Smooth muscle cell of the brain vasculature (primary cell): ENCODE measurements at regions not wholly inside any gene's neighbourhood (a gene's known extent, or its start where the extent isn't known, plus 50 kb on each side); places are given as distances from the start of the nearest gene placed in this dataset.

Source experiments
- DNase-seq: peaks from one replicate; pipeline ENCODE4 v3.0.0-alpha.2; 2012; ENCODE audit warnings: low read depth, low spot score

DNA sequence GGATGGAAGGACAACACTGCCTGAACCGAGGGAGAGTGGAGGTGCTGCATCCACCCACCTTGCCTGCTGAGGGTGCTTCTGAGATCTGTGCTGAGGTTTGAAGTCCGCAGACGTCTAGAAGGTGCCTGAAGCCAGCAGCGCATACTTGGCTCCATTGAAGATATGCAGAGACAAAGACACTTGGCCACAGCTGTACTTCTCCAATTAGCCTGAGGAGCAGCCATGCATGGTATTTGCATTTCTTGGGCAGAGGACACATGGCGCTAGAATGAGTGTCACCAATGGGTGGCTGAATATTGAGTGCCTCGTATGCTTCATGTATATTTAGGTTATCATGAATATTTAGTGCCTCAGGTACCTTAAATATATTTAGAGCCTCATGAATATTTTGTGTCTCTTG lies 128.7 kb upstream of the ATP6AP2 start:
- DNase-seq, result no peak

DNA sequence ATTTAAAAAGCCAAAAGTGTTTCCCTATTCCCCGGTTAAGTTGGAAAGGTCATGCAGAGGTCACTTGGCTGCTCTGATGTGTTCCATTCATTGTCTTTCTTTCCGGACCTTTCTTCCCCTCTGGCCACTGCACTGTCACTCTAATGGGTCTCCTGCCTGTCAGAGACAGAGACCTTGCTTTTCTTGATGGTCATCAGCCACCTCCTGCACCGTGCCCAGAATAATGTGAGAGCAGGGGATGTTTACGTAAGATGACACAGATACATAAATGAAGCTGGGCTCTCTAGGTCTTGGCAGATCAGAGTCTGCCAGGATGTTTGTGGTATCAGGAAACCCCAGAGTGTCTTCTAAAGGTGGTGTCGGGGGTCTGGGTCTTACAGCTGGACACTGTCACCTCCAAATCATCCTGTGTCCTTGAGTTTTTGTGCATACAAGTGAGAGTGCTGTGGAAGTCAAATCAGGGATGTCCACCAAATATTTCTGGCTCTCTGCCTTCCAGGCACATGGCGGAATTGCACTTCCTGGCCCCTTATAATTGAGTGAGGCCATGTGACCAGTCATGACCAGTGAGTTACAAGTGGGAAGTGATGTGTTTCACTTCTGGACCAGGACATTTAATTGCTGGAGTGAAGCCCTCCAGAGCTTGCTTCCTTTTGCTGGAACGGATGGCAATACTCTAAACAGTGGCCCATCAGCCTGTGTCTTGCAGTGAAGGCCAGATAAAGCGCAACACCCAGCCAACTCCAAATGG lies 130.6 kb upstream of the ATP6AP2 start:
- no peak for DNase-seq

DNA sequence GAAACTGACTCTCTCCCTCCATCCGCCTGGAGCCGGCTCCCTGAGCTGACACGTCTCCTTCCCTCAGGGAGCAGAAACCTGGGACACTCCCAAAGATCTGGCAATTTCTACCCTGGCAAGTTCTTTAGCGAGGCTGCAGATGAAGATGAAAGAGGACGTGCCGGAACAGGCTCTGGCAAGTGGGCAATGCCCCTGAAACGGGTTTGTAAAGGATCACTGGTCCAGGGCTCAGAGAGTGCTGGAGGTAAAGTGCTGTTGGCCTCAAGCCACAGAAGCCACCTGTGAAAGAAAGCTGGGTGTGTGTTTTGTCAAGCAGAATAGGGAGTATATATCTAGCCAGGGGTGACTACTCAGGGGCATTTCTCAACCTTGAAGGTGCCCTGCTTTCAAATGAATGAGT lies 131.4 kb upstream of the ATP6AP2 start:
- DNase-seq, result no peak

DNA sequence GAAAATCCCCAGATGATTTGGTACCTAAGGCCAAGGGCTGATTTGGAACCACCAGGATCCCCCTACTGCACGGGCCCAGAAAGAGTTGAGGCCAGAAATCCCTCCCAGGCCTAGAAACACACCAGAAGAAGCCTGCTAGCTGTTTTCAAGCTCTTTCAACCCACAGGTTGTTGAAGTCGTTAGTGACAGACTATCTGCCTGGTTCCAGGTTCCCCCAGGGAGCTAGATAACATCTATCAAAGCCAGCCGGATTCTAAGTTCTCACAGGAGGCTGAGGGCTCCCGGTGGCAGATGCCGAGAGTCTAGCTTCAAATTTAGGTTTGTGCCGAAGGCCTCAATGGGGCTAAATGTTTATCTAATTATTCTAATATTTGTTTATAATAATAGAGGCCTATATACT lies 132.0 kb upstream of the ATP6AP2 start:
- no peak for DNase-seq

DNA sequence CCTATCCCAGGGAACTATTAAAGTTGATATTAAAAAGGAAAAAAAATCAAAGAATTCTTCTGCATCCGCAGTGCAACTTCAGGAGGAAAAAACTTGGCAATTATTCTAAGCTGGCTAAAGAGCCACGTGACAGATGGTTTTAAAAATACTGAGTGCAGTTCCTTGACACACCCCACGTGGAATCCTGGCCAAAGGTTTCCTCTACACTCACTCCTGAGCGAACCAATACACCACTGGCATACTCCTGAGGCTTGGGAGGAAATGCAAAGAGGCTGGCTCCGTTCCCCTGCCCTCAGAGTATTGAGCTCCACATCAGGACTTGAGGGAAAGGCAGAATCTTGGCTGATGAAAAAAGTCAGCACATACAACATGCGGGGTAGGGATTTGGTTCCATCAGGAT lies 133.8 kb upstream of the ATP6AP2 start:
- DNase-seq, result no peak

DNA sequence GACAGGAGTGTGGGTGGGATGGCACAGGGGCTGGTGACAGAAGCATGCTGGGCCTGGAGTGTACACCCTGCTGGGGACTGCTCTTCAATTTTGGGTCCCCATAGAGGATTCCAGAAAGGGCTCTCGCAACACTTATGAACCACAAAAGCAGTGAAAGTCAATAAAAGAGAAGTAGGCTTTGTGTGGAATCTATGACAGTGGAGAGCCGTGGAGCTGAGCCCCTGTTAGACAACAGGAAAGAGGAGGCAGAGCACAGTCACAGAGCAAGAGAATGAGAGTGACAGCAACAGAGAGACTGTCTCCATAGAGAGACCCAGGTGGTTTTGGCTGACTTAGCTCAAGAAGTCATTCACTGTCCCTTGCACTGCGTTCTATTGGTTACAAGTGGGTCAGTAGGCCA lies 135.1 kb upstream of the ATP6AP2 start:
- DNase-seq, result no peak

DNA sequence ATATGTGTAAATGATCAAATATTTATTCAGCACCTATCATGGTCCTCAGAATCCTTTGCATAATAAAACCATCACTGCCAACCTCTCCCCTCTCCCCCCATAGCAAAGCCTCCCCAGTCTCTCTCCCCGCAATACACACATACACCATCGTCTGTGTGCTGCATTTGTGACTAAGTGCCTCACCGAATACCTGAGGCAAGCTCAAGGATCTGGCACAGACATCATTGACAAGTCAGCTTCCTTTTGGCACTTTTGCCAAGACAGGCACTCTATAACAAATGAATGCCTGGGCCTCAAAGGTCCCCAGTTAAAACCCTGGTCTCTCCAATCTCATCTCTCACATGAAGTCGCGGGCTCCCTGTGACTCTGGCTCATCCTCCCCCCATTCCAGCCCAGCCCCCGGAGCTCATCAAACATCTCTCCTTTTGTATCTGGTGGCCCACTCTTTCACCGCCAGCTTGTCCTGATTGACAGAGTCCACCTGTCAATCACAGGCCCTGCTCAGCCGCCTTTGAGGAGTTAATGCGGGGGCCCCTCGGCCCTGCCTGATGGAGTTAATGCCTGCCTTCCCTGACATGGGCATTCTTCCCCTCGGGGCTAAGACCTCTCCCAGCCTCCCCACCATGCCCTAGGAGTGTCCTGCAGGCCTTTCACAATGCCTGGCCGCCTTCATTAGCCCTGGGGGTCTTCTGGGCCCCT lies 135.8 kb upstream of the ATP6AP2 start:
- DNase-seq, result no peak

DNA sequence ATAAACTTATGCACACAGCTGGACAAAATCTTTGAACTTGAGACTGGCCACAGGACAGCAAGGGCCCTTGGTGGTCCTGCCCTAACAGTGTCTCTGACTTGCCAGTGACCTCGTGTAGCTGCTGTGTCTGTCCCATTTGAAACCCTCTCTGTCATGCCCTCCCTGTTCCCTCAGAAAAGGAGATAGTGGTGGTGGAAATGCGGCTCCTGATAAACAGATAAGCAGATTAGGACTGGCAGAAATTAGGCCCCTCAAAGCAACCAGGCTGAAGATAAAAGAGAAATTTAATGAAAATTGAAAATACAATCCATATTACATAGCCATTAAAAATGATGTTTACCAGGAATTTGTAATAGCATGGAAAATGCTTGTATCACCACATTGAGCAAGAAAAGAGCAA lies 136.6 kb upstream of the ATP6AP2 start:
- no peak for DNase-seq

DNA sequence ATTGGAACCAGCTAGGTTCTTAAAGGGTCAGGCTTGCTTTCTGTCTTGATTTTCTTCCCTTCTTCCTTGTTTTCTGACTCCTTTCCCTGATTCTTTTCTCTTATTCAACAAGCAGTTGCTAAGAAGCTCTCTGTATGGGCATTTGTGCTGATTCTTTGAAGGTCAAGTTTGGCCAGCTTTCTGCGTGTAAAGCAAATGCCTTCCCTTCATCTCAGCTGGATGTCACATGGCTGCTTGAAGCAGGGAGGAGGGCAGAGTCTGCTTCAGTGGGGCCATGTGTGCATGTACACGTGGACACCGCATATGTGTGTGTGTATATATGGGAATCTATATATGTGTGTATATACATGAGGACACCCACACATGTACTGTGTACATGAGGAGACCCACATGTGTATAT lies 139.9 kb upstream of the ATP6AP2 start:
- no peak for DNase-seq

DNA sequence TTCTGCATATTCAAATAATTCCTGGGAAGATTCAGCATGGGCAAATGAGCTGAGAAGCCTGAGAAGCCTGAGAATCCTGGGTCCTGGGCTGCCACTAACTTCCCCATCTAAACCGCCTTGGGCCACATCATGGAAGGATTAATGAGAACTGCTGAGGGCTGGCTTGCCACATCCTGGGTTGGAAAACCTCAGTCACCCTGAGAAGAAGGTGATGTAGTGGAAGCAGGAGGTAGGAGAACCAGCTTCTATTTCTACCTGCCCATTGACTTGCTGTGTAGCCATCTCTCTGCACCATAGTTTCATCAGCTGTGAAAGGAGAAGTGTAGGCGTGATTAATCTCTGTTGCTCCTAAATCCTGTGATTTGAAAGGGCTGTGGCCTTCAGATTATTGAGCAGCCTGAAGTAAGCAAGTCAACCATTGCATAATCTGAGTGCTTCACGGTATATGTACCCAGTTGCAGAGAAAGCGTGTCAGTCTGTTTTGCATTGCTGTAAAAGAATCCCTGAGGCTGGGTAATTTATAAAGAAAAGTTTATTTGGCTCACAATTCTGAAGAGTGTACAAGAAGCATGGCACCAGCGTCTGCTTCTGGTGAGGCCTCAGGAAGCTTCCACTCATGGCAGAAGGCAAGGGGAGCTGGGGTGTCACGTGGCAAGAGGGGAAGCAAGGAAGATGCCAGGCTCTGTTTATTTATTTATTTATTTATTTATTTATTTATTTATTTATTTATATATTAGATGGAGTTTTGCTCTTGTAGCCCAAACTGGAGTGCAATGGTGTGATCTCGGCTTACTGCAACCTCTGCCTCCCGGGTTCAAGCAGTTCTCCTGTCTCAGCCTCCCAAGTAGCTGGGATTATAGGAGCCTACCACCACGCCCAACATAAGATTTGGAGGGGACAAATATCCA lies 140.9 kb upstream of the ATP6AP2 start:
- DNase-seq, result no peak

DNA sequence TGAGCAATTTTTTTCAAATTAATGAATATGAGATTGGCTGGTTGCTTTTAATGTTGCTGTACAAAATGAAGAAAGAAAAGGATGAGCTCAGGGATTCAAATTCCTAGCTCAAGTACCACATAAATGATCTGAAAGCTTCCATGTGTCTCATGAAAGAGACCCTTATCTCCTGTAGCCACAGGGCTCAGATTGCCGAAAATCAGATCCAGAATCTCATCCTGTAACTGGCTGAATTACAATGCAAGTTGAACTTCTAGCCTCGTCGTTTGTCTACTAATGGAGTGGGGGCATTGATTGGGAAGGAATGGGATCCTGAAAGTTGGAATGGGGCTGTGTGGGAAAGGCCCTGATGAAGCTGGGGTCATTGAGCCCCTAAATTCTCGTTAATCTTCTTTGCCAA lies 143.4 kb upstream of the ATP6AP2 start:
- DNase-seq, result no peak

DNA sequence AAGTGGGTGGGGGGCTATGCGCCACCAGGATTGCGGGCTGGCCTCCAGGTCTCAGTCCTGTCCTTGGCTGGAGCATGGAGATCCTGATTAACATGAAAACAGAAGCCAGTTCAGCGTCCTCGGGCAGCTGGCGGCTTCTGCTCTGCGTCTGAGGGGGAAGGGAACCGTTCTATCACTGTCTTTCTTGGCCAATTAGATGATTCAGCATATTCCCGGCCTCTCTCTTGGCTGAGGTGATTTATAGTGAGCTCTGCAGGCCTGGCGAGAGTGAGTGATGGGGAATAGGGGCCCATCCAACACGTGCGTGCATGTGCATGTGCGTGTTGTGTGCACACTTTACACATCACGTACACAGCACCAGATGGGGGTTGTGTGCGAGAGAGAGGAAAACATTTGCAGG lies 145.8 kb upstream of the ATP6AP2 start:
- DNase-seq, result no peak

DNA sequence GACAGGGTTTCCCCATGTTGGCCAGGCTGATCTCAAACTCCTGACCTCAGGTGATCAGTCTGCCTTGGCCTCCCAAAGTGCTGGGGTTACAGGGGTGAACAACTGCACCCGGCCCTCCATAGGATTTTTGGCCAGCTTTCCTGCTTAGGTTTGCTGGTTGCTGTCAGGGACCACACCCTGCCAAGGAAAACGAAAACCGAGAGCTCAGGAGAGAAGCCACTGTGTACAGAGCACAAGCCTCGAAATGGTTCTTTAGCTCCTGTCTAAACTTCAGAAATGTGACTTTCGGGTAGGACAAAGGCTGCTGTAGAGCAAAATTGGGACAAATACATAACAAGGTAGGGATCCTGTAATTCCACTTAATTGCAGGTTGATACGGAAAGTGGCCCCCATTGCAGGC lies 146.3 kb upstream of the ATP6AP2 start:
- no peak for DNase-seq

DNA sequence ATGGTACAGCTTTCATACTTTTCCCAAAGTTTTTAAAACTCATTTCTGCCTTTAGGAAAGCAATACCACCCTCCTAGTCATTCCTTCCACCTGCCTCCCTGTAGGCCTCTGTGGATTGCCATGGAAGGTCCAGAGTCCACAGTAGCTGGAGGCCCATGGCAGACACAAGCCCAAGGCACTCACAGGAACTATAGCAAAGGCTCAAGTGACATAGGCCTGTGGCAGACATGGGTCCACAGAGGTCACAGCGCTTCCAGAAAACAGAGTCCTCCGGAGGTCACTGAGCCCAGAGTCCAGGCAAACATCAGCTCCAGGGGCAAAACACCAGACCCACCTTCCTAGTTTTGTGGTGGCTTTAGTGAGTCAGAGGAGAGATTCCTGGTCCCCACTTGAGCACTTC lies 147.6 kb upstream of the ATP6AP2 start:
- no peak for DNase-seq

DNA sequence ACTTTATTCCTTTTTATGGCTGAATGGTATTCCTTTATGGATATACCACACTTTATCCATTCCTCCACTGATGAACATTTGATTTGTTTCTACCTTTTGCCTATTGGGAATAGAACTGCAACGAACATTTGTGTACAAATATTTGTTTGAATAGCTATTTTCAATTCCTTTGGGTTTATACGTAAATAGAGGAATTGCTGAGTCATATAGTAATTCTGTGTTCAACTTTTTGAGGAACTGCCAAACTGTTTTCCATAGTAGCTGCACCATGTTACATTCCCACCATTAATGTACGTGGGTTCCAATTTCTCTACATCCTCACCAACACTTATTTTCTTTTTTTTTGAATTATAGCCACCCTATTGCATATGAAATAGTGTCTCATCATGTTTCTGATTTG lies 156.5 kb upstream of the ATP6AP2 start:
- no peak for DNase-seq

DNA sequence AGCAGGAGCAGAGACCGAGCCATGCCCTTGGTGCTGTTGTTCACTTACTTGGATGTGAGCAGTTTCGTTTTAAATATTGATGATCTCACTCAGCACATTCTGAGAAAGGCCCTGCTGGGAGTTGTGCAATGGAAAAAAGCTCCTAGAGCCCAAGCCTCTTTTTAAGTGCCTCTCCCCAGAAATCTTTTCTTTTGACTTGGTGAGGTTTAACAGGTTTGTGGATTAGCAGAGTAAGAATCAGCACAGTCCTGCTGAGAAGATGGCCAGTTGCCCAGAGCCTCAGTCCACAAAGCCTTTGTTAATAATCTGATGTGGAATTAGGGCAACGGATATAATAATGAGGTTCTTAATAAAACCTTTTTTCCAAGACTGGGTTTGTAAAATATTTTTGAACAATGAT lies 157.5 kb upstream of the ATP6AP2 start:
- peak; percentile 28 for DNase-seq

DNA sequence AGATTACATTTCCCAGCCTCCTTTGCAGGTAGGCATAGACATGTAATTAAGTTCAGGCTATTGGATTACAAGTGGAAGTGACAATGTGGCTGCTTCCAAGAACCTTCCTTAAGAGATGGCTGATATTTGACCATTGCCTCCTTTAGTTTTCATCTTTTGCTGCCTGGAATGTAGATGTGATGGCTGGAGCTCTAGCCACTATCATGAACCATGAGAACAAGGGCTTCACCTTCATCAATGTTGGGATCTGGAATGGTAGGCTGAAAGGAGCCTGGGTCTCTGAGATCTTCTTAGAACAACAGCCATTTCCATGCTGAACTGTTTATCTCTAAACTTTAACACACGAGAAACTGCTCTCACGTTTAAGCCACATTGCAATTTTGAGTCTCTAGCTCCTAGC lies 158.7 kb upstream of the ATP6AP2 start:
- DNase-seq, result no peak

DNA sequence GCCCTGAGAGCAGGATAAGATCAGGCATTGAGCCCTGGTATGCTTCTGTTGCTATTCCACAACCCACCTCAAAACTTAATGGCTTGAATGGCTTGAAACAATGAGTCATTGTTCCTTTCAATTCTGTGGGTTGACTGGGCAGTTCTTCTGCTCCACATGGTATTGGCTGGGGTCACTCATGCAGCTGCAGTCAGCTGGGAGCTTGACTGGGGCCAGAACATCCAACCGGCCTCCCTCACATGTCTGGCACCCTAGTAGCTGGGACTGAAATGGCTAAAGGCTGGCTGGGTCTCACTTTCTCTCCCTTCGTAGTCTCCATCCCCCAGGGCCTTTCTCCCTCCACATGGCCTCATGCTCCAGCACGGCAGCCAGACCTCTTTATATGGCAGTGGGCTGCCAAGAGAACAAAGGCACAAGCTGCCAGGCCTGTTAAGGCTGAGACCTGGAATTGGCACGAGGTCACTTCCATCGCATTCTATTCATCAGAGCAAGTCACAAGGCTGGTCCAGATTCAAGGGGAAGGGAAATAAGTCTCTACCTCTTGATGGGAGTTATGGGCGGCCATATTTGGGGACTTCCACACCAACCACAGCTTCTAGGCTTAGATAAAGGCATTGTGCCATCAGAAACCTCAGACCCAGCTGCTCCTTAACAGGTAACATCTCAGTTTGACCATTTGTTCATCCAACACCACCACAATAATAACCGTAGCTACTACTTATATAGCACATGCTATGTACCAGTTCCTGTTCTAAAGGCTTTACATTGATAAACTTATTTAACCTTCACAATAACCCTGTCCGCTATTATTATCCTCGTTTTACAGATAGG lies 159.7 kb upstream of the ATP6AP2 start:
- DNase-seq, result no peak

DNA sequence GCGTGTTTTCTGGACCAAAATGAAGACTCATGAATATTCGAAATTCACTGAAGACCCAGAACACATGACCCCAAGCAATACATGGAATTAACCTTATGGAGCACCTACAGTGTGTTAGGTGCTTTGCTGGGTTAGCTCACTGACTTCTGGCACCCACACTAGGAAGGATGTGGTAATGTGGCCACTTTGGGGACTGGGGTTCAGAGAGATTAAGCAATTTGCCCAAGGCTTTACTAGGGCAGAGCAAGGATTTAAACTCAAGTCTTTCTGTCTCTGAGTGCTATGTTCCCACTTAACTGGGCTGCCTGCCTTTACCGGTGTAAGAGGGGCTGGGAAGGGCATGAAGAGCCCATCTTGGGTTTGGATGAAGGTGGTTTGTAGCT lies 162.0 kb upstream of the ATP6AP2 start:
- DNase-seq, result no peak

DNA sequence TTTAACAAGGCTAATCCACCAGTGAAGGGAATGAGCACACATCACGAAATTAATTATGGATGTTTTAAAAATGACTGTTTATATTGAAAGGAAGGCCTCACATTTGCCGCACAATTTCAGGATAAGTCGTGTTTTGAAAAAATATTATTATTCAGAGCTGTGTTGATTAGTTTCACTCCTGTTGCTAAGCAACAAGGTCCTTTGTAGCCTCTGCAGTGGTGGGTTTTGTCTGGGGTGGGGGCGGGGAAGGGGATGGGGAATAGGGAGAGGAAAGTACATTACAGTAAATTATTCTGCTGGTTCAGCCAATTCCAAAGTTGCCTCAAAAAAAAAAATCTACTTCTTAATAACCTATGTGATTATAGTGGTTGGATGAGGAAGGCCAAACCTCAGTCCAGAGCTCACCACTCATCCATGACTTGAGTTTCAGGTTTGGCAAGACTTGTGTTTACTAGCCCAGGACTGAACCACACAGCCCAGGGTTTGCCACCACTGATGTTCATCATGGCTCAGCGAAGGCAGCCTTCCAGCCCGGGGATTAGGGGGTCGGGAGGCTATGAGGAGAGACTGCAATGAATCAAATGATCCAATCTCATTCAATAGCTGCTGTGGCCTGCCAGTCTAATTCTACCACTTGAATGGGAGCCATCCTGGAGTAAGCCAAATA lies 162.5 kb upstream of the ATP6AP2 start:
- no peak for DNase-seq

DNA sequence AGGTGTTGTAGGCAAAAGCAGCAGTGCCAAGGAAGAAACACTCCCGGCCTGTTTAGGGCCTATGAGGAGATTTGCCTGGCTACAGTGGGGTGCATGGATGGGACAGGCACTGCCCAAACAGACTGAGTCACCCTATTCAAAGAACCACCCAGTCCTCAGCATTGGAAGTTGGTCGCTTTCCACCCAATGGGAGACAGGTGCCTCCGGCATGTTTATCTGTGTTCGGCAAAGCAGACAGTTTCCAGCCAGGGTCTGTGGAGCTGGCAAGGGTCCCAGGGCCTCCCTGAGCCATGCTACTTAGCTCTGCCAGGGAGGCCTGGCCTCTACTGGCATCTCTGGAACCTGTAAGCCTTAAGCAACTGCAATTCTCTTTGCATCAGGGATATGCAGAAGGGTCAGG lies 165.1 kb upstream of the ATP6AP2 start:
- no peak for DNase-seq
